Endometrium (tissue), 2 donors: ENCODE measurements at regions not wholly inside any gene's neighbourhood (a gene's known extent, or its start where the extent isn't known, plus 50 kb on each side); places are given as distances from the start of the nearest gene placed in this dataset.

ENCODE experiments used
- FAIRE-seq: peaks from 2 replicates; lab custom pipeline; 2012; peaks lifted over from hg19 to GRCh38; lab: Jason Lieb, UNC
- donor health status: control.
- donor health status: control.

DNA sequence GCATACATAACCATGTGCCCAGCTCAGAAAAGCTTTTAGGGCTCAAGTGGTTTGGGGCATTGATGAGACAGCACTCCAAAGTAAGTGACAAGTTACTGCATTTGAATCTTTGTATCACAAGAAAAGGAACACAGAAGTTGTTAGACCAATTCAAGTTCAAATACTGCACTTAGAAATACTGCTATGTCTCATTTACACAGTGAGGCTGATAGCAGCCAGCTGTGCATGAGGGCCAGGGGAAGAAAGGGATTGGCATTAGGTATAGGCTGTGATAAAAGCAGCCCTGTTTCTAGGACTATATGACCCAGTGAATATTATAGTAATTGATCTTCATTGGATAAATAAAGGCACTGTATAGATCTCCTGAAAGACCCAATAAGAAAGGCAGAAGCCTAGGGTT, 197.8 kb upstream of the SORCS1 start:
- no peak for FAIRE-seq

DNA sequence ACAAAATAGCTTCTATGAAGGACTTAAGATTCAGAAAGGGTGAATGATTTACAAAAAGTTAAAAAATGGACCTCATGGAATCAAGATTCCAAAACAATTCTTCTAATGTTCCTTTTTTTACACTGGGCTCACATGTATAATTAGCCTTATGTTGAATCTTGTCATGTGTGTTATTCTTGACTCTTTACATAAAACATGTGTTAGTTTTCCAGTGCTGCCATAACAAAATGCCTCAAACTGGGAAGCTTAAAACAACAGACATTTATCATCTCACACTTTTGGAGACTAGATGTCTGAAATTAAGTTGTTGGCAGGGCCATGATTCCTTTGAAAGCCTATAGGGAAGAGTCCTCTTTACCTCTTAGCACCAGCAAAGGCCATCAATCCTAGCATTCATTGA, 192.5 kb upstream of the SORCS1 start:
- FAIRE-seq = no peak

- no peak for FAIRE-seq
These were observed 191.9 kb upstream of the SORCS1 start for GRCh38 chr10:107356396-107356795.

DNA sequence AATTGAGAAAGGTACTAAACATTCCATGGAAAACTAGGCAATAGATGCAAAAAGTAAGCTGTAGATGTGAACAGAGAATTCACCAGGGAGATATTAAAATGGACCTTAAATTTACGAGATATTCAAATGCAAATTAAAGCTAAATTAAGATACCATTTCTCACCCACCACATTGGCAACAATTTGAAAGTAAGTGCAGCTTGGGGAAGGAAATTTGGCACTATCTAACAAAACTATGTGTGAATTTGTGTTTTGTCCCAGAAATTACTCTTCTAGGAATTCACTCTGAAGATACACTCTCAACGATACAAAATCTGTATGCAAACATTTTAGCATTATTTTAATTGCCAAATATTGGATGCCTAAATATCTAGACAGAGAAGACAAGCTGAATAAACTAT, 178.2 kb upstream of the SORCS1 start:
- FAIRE-seq = no peak

GRCh38 chr10:107341281-107341680, 176.8 kb upstream of the SORCS1 start:
- FAIRE-seq = no peak

DNA sequence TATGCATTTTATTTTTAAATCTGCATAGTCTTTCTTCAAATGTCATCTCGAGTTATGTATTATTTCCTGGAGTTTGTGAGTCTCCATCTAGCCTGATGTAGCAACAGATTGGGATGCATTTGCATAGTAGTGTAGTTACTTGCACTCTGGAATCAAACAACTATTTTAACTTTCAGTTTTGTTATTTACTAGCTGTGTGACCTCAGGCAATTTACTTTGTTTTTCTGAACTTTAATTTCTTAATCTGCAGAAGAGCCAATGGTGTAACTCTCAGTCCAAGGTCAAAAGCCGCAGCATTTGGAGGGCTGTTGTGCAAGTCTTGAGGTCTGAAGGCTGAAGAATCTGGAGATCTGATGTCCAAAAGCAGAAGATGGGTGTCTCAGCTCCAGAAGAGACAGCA, 175.8 kb upstream of the SORCS1 start:
- no peak for FAIRE-seq

- no peak for FAIRE-seq
These were observed 171.6 kb upstream of the SORCS1 start for GRCh38 chr10:107336061-107336460.

DNA sequence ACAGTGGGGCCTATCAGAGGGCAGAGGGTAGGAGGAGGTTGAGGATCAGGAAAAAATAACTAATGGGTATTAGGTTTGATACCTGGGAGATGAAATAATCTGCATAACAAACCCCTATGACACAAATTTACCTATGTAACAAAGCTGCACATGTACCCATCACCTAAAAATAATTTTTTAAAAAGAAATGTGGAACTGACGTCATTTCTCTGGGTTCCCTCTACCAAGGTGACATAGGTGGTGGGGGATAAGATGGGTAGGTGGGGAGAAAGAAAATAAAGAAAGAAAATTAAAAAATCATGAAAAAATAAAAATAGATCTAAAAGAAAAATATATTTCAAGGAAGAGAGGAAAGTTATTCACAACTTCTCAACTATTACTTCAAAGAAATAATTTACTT, 153.1 kb upstream of the SORCS1 start:
- no peak for FAIRE-seq

GRCh38 chr10:107303203-107303602, 138.7 kb upstream of the SORCS1 start:
- no peak for FAIRE-seq

- FAIRE-seq = no peak
These were observed 135.1 kb upstream of the SORCS1 start for GRCh38 chr10:107299606-107300005.

- FAIRE-seq = no peak
These were observed 119.7 kb upstream of the SORCS1 start for GRCh38 chr10:107284187-107284586.

GRCh38 chr10:107280293-107280692, 115.8 kb upstream of the SORCS1 start:
- peak; percentile 61 for FAIRE-seq

GRCh38 chr10:107277591-107277990, 113.1 kb upstream of the SORCS1 start:
- no peak for FAIRE-seq

- FAIRE-seq = peak; percentile 93
These were observed 111.3 kb upstream of the SORCS1 start for GRCh38 chr10:107275806-107276205.

DNA sequence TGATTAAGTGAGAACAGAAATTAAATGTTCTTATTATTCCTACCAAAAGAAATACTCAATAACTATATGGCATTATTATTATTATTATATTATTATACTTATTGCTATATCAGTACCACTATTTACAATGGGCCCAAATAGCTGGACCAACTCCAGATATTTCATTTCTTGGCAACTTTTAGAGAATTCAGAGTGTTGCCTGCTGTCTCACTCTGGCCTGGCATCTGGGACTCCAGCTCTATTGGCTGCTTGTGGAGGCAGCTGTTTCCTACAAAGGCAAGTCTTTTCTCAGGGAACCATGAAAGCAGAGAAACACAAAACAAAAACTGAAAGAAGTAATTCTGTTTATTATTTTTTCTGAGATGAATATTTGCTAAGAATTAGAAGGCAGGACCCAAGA, 105.1 kb upstream of the SORCS1 start:
- FAIRE-seq = no peak

GRCh38 chr10:107264742-107265141, 100.2 kb upstream of the SORCS1 start:
- FAIRE-seq = no peak

GRCh38 chr10:107244122-107244521, 79.6 kb upstream of the SORCS1 start:
- FAIRE-seq = no peak

- FAIRE-seq = no peak
These were observed 73.8 kb upstream of the SORCS1 start for GRCh38 chr10:107238275-107238674.

- FAIRE-seq = no peak
These were observed 67.5 kb upstream of the SORCS1 start for GRCh38 chr10:107232013-107232412.

DNA sequence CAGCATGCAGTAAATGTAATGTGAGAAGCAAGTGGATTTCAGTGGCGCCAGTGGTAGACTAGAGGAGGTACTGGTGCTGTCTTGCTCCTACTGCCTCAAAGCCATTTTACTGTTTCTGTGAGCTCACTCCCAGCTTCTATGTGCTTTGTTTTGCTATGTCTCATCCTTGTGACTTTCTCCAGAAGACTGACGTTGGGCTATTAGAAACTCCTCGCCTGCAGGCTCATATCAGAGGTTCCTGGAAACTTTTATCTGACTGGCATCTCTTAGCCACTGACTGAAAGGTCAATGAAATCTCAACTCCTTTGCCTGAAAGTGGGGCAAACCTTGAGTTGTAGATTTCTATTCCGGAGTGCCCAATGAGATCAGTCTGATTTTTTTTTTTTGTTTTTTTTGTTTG, 66.4 kb upstream of the SORCS1 start:
- no peak for FAIRE-seq

DNA sequence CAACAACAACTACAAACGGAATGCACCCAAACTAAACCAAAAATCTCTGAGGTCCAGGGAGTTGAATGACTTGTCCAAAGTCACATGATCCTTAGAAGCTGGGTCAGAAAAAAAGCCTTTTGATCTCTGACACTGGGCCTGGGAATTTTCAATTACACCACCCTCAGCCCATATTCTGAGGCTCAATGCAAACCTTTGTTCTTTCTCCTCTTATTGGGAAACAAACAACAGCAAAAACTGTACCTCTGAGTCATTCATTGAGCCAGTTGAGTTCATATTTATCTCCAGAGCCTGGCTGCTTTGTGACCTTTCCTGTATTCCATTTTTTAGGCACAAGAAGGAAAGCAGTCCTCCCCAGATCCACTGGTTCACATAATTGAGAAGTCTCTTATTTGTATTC, 51.2 kb upstream of the SORCS1 start:
- FAIRE-seq = no peak
